ENCODE measurements at regions not wholly inside any gene's neighbourhood (a gene's known extent, or its start where the extent isn't known, plus 50 kb on each side); places are given as distances from the start of the nearest gene placed in this dataset.

DNA sequence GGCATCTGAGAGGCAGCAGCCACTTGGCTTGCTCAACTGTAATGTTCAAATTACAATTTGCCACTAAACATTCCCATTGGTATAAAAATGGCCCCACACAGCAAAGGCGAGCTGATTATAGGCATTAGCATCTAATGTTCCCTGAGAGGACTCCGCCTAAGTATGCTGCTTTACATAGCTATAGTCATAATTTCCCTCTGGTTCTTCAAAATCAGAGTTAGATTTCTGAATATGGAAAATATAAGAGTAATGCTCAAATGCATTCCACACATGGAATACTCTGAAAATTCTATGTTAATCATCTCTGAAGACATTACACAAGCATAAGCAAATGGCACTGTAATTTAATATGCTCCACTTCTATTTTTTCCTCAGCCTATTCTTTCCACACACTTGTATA is 83.7 kb upstream of the BTG1 start:
- TF ChIP-seq, protein P1, sequence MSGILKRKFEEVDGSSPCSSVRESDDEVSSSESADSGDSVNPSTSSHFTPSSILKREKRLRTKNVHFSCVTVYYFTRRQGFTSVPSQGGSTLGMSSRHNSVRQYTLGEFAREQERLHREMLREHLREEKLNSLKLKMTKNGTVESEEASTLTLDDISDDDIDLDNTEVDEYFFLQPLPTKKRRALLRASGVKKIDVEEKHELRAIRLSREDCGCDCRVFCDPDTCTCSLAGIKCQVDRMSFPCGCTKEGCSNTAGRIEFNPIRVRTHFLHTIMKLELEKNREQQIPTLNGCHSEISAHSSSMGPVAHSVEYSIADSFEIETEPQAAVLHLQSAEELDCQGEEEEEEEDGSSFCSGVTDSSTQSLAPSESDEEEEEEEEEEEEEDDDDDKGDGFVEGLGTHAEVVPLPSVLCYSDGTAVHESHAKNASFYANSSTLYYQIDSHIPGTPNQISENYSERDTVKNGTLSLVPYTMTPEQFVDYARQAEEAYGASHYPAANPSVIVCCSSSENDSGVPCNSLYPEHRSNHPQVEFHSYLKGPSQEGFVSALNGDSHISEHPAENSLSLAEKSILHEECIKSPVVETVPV (CRISPR knock-in tag; IDR thresholded peaks at IDR 0.05) = no peak
- TF ChIP-seq ESRRG (CRISPR knock-in tag; IDR thresholded peaks at IDR 0.05) = no peak

Measured in SK-N-SH treated with all-trans-retinoic acid at 6 μM for 48 hours (cell line).